ENCODE measurements at regions not wholly inside any gene's neighbourhood (a gene's known extent, or its start where the extent isn't known, plus 50 kb on each side); places are given as distances from the start of the nearest gene placed in this dataset.

DNA sequence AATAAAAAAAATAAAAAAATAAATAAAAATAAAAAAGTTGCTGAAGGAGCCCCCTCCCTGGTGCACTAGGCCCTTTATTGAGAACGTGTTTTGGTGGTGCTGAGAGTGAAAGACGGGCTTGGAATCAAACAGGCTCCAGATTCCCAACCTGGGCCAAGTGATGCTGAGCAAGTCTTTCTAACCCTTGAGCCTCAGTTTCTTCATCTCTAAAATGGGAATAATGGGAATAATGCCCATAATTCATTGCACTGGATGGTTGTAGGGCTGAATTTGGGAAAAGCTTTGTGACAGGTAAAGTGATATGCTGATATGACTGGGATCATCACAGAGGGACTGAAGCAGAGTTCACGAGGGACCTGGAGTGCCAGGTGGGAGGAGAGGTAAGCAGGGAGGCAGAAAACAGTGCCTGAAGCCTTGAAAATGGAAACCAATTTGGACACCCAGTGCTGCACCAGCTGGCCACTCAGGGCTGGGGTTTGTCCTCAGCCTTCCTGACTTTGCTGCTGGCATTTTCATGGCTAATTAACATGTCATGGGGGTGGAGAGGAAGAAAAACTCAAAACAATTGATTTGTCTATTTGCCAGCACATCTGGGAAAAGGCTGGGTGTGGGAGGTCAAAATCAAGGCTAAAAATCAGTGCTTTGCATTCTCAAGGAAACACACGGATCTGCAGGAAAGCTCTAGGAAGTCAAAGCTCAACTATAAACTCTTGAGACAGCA, 241.3 kb downstream of the LOXHD1 start:
- no peak for DNase-seq

DNA sequence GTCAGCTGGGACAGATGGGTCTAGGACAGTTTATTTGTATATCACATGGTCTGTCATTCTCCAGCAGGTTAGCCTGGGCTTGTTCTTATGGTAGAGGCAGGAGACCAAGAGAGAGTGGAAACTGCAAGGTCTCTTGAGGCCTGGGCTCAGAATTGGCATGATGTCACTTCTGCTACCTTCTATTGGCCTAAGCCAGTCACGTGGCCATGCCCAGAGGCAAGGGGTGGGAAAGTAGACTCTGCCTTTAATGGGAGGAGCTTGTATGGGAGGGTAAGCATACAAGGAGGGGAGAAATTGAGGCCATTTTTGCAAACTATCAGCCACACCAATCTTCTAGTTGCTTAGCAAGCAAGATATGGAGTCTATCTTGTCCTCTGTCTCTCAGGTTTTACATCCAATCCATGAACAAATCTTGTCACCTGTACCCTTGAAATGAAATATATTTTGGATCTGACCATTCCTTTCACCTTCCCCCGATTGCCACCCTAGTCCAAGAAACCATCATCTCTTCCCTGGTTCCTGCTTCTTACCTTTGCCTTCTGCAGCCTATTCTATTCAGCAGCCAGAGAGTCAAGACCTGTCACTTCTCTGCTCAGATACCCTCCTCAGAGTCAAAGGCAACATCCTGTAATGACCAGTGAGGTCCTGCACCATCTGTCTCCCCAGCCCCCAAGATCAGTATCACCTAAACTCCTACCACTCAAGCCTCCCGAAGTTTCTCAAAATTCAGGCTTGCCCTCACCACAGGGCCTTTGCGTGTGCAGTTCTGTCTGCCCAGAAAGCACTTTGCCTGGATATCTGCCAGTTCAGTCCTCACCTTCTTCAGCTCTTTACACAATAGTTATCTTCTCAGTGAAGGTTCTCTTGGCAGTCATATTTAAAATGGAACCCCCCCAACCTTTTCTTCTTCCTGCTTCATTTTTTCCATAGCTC, 240.0 kb downstream of the LOXHD1 start:
- no peak for DNase-seq

DNA sequence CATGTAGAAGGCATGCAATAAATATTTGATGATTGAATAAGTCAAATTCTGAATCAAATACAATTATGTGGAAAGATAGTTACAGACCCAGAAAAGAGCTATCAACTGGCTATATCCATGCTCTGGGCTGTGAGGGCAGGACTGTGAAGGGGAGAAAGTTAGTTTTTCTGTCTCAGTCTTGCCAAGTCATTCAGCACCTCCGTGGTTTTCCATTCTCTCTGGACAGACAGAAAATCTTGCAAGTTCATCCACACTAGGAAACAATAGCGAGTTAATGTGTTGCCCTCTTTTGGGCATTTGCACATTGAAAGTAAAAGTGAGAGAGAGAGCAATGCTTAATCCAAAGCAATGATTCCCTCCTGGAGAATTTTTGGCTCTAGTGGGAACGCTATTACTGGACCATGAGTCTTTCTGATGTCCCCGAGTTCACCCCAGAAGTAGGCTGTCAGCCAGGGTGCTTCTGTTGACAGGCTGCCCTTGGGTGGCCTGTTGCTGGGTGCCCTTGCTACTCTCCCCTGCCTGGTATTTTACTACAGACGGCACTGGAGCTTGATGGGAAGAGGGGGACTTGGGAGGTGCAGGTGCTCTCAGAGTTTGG, 238.3 kb downstream of the LOXHD1 start:
- no peak for DNase-seq

DNA sequence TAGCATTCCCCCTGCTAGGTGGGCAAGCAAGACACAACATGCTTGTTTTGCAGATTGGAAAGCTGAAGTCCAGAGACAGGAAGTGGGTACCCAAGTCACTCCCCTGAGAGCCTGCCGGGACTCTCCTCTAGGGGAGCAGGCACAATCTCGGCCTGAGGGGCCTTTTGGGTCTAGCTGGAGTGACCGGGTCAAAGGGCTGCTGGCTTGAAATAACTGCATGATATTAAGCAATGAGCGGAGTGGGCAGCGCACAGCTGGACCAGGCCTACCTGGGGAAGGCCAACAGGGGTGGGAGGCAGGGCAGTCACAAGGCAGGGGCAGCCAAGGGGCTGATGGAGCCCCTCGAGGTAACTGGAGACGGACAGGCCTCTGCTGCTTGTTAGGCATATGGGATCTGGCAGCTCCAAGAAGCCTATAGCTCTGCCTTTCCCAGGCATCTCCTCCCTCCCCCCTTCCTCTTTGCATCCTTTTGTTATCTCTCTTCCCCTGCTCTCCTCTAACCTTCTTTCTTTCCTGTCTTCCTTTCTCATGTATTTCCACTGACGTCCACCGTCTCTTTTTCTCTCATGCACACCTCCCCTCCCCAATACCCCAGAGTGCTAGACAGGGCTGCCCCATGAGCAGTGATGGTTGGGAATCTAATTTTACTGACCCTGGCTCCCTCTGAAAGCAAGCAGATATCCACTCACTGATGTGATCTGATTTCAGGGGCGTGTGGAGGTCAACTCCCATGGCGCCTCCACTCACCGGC, 237.5 kb downstream of the LOXHD1 start:
- peak; percentile 32 for DNase-seq

DNA sequence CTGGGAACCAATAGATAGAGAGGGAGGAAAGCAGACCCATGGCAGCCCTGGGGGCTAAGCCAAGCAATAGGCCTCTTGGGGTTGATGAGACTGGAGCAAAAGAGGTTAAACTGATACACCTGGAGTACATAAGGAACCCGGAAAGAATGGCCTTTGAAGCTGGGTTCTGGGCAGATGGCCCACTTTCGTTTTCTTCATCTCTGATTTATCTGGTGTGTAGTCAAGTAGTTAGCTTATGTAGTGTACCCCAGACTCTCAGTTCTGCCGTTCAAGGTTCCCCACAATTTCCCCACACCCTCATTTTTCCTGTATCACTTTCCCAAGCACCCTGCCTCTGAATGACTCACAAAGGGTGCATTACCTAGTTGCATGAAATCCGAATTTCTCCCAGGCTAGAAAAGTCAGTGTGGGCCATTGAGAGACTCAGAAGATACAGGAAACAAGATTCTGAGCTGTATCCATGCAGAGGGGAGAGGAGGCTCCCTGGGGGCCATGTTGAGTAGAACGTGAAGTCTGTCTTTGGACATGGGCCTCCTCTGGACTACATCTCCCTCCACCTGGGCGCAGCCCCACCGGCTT, 235.0 kb downstream of the LOXHD1 start:
- DNase-seq = peak; percentile 7

DNA sequence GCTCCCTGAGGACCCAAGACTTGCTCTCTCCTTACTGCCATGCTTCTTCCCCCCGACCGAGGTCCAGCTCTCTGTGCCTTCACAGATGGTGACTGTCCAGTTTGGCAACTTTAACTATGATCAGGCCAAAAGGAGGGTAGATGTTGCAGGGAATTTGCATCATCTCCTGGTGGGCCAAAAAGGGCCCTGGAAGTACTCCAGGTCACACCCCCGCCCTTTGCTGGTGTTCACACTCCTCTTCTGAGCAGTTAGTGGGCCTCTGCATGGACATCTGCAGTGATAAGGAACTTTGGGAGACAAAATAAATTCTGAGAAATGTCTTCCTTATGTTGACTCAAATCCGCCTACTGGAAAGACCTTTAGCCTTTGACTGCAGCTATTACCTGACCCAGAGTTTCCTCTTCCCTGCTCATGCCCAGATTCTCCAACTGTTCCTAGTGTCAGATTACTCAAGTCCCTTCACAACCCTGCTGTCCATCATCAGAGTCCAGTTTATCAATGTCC, 234.4 kb downstream of the LOXHD1 start:
- no peak for DNase-seq

DNA sequence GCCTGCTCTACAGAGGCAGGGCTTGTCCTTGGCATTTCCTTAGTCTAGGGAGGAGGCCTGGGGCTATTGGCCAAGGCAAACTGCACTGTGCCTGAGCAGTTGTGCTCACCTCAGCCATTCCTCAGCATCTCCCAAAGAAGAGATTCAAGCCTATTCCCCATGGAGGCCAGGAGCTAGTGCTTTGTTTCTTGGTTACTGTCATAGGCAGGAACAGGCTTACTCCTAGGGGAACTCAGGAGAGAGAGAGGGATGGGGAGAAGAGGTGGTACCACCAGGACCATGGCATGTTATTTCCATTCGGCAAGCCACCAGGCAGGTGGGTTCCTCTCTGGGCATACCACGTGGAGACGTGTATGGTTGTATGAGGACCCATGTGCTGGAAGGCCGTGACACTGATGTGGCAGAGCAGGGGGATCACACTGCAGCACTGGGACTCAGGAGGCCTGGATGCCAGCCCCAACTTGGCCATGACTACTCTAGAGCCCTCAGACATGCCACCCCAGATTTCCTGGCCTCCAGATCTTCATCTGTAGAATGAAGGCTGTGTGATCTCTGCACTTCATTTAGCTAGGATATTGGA, 233.7 kb downstream of the LOXHD1 start:
- DNase-seq = peak; percentile 37

DNA sequence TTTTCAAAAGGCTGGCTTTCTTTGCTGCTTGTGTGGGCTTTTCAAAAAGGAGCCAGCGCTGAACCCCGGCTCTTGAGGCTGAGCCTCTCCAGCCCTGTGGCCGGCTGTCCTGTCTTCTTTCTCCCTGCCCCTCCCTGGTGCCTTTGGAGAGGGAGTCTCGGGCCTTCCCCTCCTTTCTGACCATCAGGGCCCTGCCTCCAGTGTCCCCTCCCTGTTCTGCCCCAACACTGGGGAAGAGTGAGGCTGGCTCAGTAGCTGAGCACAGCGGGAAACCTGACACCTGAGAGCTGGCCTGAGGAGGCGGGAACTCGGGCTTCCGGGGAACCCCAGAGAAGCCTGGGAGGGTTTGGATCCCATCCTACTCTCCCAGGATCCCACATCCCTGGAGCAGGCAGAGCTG, 232.1 kb downstream of the LOXHD1 start:
- no peak for DNase-seq

DNA sequence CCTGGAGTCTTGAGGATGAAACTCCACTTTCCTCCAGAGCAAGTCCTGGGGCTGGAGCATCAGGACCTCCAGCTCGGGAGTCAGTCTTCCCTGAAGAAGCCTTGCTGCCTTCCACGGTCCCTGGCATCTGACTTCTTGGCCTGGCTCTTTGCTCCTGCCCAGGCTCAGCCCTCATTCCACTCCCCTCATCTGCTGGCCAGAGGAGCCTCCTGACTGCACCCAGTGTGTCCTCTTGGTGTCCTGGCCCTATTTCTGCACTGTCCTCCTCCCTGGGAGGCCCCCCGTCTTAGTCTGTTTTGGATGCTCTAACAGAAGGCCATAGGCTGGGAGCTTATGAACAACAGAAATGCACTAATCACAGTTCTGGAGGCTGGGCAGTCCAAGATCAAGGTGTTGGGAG, 231.5 kb downstream of the LOXHD1 start:
- DNase-seq = no peak

DNA sequence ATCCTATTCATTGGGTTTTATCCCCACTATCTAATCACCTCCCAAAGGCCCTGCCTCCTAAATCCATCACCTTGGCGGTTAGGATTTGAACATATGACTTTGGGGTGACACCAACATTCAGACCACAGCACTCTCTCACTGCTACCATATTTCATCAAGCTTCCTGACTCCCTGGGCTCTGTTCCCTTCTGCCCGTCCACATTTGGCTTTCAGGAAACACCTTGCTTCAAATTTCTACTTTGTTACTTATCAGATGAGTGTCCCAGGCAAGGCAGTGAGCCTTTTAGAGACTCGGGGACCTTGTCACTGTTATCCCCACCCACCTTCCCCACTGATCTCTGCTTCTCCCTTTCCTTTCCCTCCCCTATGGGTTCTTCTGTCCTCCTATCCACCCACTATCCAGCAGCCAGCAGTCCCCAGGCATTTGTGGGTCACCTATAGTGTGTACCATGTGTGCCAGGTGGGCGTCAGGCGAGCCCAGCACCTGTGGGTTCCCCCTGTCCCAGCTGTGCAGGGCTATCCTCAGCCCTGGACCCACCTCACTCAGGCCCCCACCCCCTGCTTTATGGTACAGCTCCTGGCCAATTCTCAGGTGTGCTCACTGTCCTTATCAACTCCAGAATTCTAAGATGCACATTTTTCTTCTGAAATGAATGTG, 230.9 kb downstream of the LOXHD1 start:
- peak; percentile 7 for DNase-seq

DNA sequence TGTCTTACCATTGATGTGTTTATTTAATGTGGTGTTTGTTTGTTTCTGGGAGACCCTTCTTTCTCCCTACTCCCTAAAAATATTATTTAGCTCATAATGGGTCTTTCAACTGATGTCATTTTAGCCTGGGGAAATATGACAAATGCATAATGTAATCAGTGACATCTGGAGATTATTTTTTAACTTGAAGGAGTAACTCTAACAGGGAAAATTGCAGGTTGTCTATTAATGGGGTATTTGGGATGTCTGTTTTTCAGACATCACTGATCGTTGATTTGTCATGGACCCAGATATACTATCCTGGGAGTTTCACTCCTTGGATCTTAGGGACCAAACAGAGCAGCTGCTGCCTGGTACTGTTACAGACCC, 230.4 kb downstream of the LOXHD1 start:
- DNase-seq = no peak

Data from right forelimb (tissue), 1 donor.